Stimulated activated CD8-positive, alpha-beta memory T cell treated with anti-CD3 and anti-CD28 coated beads, Interleukin-2, amount 100 ng/mL, for 1 hour (primary cell): ENCODE measurements at regions not wholly inside any gene's neighbourhood (a gene's known extent, or its start where the extent isn't known, plus 50 kb on each side); places are given as distances from the start of the nearest gene placed in this dataset.

Source experiments
- DNase-seq, 2 donors: peaks; one replicate each; pipeline ENCODE4 v3.0.0-alpha.2; 2020; ENCODE audit warnings: low read depth in 2 of 2

- no peak for DNase-seq
Observed at GRCh38 chr16:89043636-89044417, 49.8 kb upstream of the ACSF3 start.
